ENCODE measurements at regions not wholly inside any gene's neighbourhood (a gene's known extent, or its start where the extent isn't known, plus 50 kb on each side); places are given as distances from the start of the nearest gene placed in this dataset.
"Not testable (repeated sequence)": the region's sequence is repeated elsewhere in the genome, so short reads cannot be mapped to it uniquely, and the experiment has no call there.

DNA sequence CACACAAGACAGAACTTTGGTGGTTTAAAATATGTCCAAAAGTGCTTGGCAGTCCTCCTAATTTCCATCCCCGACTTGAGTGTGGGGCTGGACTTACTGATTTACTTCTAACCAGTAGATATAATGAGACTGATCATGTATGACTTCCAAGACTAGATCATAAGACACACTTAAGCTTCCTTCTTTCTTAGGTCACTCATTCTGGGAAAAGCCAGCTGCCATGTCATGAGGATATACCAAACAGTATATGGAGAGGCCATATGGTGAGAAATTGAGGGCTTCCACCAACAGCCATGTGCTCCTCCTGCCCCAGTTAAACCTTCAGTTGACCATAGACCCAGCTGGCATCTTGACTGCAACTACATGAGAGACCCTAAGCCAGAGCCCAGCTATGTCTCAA, 282.8 kb upstream of the PROK2 start:
- Mint-ChIP-seq H3K27me3 (peaks cover 10% of the 10 kb centered on the region), H3K9me3 (peaks cover 0 to 16% (median 0%) of the 10 kb centered on the region in 7 donors), H3K36me3 (no peaks in the 10 kb centered on the region), H3K27ac (no peak overlapping the region), H3K4me1 (no peaks in the 10 kb centered on the region), H3K4me3 (no peak overlapping the region)
- ATAC-seq (ENCODE audit: low read depth in 2 of 2) (no peak), DNase-seq (no peak)
- H3K4me3 ChIP-seq (ENCODE audit: low read depth, low read length) = no peak overlapping the region
- no peaks in the 10 kb centered on the region for H3K4me1 ChIP-seq (ENCODE audit: control insufficient read depth, insufficient read depth, low read length, poor library complexity, severe bottlenecking)
- no peaks in the 10 kb centered on the region for H3K27me3 ChIP-seq (ENCODE audit: control insufficient read depth, insufficient read depth, low read length)
- H3K36me3 ChIP-seq (ENCODE audit: control insufficient read depth, insufficient read depth, low read length) = no peaks in the 10 kb centered on the region
- no peaks in the 10 kb centered on the region for H3K9me3 ChIP-seq (ENCODE audit: control insufficient read depth in 2 of 2, low read length in 2 of 2)
- H3K27ac ChIP-seq (ENCODE audit: insufficient read depth, low read length, poor library complexity, severe bottlenecking) = no peak overlapping the region

DNA sequence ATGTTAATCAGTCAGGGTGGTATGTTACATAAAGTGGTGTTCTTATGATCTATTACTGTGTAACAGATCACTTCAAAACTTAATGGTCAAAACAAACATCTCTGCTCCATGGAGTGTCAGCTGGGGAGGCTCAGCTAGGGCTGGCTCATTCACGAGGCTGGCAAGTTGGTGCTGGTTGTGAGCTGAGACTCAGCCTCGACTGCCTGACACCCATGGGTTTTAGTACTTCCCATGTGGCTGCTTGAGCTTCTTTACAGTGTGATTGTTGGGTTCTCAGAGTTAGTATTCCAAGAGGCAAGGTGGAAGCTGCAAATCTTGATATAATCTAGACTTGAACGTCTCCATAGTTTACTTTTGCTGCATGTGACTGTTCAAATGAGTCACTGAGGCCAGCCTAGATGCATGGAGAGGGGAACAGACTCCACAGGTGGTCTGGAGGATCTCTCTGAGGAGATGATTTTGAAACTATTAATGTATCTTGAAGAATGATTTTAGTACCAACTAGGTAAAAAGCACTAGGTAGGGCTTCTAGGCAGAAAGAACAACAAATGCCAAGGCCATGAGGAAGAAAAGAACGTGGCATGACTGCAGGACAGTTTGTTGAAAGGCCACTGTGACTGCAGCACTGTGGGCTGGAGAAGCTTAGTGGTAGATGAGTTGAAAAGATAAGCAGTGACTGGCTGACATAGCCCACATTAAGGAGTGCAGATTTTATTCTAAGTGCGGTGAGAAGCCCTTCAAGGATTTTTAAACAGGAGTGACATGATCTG, 281.1 kb upstream of the PROK2 start:
- Mint-ChIP-seq H3K4me1 (no peaks in the 10 kb centered on the region), H3K27ac (peak overlapping the region in 1 of 3 donors; percentile 32), H3K36me3 (no peaks in the 10 kb centered on the region), H3K4me3 (no peak overlapping the region), H3K9me3 (peaks cover 0 to 20% (median 4%) of the 10 kb centered on the region in 7 donors), H3K27me3 (peaks cover 14% of the 10 kb centered on the region)
- DNase-seq = no peak
- Histone ChIP-seq H3K36me3 (ENCODE audit: control insufficient read depth, insufficient read depth, low read length) (no peaks in the 10 kb centered on the region), H3K4me1 (ENCODE audit: control insufficient read depth, insufficient read depth, low read length, poor library complexity, severe bottlenecking) (no peaks in the 10 kb centered on the region), H3K27me3 (ENCODE audit: control insufficient read depth, insufficient read depth, low read length) (no peaks in the 10 kb centered on the region), H3K4me3 (ENCODE audit: low read depth, low read length) (no peak overlapping the region), H3K27ac (ENCODE audit: insufficient read depth, low read length, poor library complexity, severe bottlenecking) (no peak overlapping the region), H3K9me3 (ENCODE audit: control insufficient read depth in 2 of 2, low read length in 2 of 2) (no peaks in the 10 kb centered on the region)
- ATAC-seq (ENCODE audit: low read depth in 2 of 2) = no peak

DNA sequence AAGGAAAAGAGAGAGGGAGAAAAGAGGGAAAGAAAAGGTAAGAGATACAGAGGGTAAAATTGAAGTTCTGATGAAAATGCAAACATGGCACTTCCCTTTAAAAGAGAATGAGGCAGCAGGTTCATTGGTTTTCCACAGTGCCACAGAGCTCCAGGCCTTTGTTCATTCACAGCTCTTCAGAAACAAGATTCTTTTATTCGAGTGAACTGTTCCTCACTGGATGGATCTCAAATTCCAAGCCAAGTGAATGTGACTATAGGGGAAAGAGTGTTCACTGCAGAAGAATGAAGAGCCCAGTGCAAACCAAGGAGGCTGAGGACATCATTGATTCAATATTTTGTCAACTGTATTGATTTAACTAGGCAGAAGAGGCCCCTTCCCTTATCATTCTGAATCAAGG, 280.3 kb upstream of the PROK2 start:
- H3K27me3 Mint-ChIP-seq = peaks cover 14% of the 10 kb centered on the region
- no peaks in the 10 kb centered on the region for H3K27me3 ChIP-seq (ENCODE audit: control insufficient read depth, insufficient read depth, low read length)
- H3K9me3 Mint-ChIP-seq = peaks cover 0 to 20% (median 4%) of the 10 kb centered on the region in 7 donors
- no peaks in the 10 kb centered on the region for H3K36me3 Mint-ChIP-seq
- ATAC-seq (ENCODE audit: low read depth in 2 of 2) (no peak), DNase-seq (no peak)
- H3K27ac Mint-ChIP-seq = no peak overlapping the region
- no peak overlapping the region for H3K4me3 Mint-ChIP-seq
- H3K9me3 ChIP-seq (ENCODE audit: control insufficient read depth in 2 of 2, low read length in 2 of 2) = no peaks in the 10 kb centered on the region
- H3K27ac ChIP-seq (ENCODE audit: insufficient read depth, low read length, poor library complexity, severe bottlenecking) = no peak overlapping the region
- H3K4me1 ChIP-seq (ENCODE audit: control insufficient read depth, insufficient read depth, low read length, poor library complexity, severe bottlenecking) = no peaks in the 10 kb centered on the region
- no peaks in the 10 kb centered on the region for H3K36me3 ChIP-seq (ENCODE audit: control insufficient read depth, insufficient read depth, low read length)
- no peaks in the 10 kb centered on the region for H3K4me1 Mint-ChIP-seq
- no peak overlapping the region for H3K4me3 ChIP-seq (ENCODE audit: low read depth, low read length)

DNA sequence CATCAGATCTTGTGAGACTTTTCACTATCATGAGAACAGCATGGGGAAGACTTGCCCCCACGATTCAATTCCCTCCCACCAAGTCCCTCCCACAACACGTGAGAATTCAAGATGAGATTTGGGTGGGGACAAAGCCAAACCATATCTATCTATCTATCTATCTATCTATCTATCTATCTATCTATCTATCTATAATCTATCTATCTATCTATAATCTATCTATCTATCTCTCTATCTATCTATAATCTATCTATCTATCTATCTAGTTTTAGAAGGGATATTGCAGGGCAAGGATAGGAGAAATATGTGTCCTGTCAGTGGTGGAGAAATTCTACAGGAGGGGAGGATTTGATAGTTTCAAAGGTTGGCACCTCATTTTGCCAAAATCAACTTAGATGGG, 279.8 kb upstream of the PROK2 start:
- ATAC-seq (ENCODE audit: low read depth in 2 of 2); H3K27ac ChIP-seq (ENCODE audit: insufficient read depth, low read length, poor library complexity, severe bottlenecking); H3K4me1 ChIP-seq (ENCODE audit: control insufficient read depth, insufficient read depth, low read length, poor library complexity, severe bottlenecking); H3K4me3 Mint-ChIP-seq; H3K36me3 Mint-ChIP-seq; DNase-seq; H3K4me3 ChIP-seq (ENCODE audit: low read depth, low read length); H3K27ac Mint-ChIP-seq; H3K9me3 ChIP-seq (ENCODE audit: control insufficient read depth in 2 of 2, low read length in 2 of 2); H3K36me3 ChIP-seq (ENCODE audit: control insufficient read depth, insufficient read depth, low read length); H3K4me1 Mint-ChIP-seq; H3K27me3 ChIP-seq (ENCODE audit: control insufficient read depth, insufficient read depth, low read length): not testable (repeated sequence)
- peaks cover 0 to 20% (median 4%) of the 10 kb centered on the region in 7 donors for H3K9me3 Mint-ChIP-seq
- H3K27me3 Mint-ChIP-seq = peaks cover 17% of the 10 kb centered on the region

GRCh38 chr3:72062017-72062416, 277.1 kb upstream of the PROK2 start:
- Mint-ChIP-seq H3K9me3 (peaks cover 0 to 20% (median 4%) of the 10 kb centered on the region in 7 donors), H3K27me3 (peaks cover 9% of the 10 kb centered on the region), H3K4me3 (no peak overlapping the region), H3K4me1 (no peaks in the 10 kb centered on the region), H3K27ac (no peak overlapping the region), H3K36me3 (no peaks in the 10 kb centered on the region)
- no peak for ATAC-seq (ENCODE audit: low read depth in 2 of 2)
- Histone ChIP-seq H3K27me3 (ENCODE audit: control insufficient read depth, insufficient read depth, low read length) (no peaks in the 10 kb centered on the region), H3K4me1 (ENCODE audit: control insufficient read depth, insufficient read depth, low read length, poor library complexity, severe bottlenecking) (no peaks in the 10 kb centered on the region), H3K4me3 (ENCODE audit: low read depth, low read length) (no peak overlapping the region), H3K27ac (ENCODE audit: insufficient read depth, low read length, poor library complexity, severe bottlenecking) (no peak overlapping the region), H3K9me3 (ENCODE audit: control insufficient read depth in 2 of 2, low read length in 2 of 2) (no peaks in the 10 kb centered on the region), H3K36me3 (ENCODE audit: control insufficient read depth, insufficient read depth, low read length) (no peaks in the 10 kb centered on the region)
- no peak for DNase-seq

DNA sequence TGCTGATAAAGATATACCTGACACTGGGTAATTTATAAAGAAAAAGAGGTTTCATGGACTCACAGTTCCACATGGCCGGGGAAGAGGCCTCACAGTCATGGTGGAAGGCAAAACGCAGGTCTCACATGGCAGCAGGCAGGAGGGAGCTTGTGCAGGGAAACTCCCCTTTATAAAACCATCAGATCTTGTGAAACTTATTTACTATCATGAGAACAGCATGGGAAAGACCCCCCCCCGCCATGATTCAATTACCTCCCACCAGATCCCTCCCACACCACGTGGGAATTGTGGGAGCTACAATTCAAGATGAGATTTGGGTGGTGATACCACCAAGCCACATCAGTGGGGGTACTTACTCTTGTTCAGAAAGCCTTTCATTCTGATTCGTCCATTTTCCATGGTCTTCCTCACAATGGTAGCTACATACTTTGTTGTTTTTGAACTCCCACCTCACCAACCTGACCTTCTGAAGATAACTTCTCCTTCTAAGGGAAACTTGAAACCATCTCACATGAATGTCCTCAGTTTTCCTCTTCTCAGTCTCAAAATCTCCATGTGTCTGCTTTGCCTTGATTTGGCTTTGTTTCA, 275.6 kb upstream of the PROK2 start:
- Histone ChIP-seq H3K4me1 (ENCODE audit: control insufficient read depth, insufficient read depth, low read length, poor library complexity, severe bottlenecking) (no peaks in the 10 kb centered on the region), H3K4me3 (ENCODE audit: low read depth, low read length) (no peak overlapping the region), H3K36me3 (ENCODE audit: control insufficient read depth, insufficient read depth, low read length) (no peaks in the 10 kb centered on the region), H3K27me3 (ENCODE audit: control insufficient read depth, insufficient read depth, low read length) (no peaks in the 10 kb centered on the region), H3K27ac (ENCODE audit: insufficient read depth, low read length, poor library complexity, severe bottlenecking) (no peak overlapping the region), H3K9me3 (ENCODE audit: control insufficient read depth in 2 of 2, low read length in 2 of 2) (no peaks in the 10 kb centered on the region)
- Mint-ChIP-seq H3K4me3 (no peak overlapping the region), H3K4me1 (no peaks in the 10 kb centered on the region), H3K36me3 (no peaks in the 10 kb centered on the region), H3K27ac (no peak overlapping the region), H3K9me3 (peaks cover 0 to 20% (median 4%) of the 10 kb centered on the region in 7 donors), H3K27me3 (peaks cover 9% of the 10 kb centered on the region)
- ATAC-seq (ENCODE audit: low read depth in 2 of 2) (no peak), DNase-seq (no peak)

GRCh38 chr3:72058493-72059081, 273.6 kb upstream of the PROK2 start:
- Mint-ChIP-seq H3K4me1 (no peaks in the 10 kb centered on the region), H3K27ac (no peak overlapping the region), H3K4me3 (no peak overlapping the region), H3K27me3 (peaks cover 9% of the 10 kb centered on the region), H3K36me3 (no peaks in the 10 kb centered on the region), H3K9me3 (peaks cover 0 to 13% (median 4%) of the 10 kb centered on the region in 7 donors)
- Histone ChIP-seq H3K9me3 (ENCODE audit: control insufficient read depth in 2 of 2, low read length in 2 of 2) (no peaks in the 10 kb centered on the region), H3K4me3 (ENCODE audit: low read depth, low read length) (no peak overlapping the region), H3K4me1 (ENCODE audit: control insufficient read depth, insufficient read depth, low read length, poor library complexity, severe bottlenecking) (no peaks in the 10 kb centered on the region), H3K27me3 (ENCODE audit: control insufficient read depth, insufficient read depth, low read length) (no peaks in the 10 kb centered on the region), H3K27ac (ENCODE audit: insufficient read depth, low read length, poor library complexity, severe bottlenecking) (no peak overlapping the region), H3K36me3 (ENCODE audit: control insufficient read depth, insufficient read depth, low read length) (no peaks in the 10 kb centered on the region)
- ATAC-seq (ENCODE audit: low read depth in 2 of 2) (no peak), DNase-seq (no peak)

DNA sequence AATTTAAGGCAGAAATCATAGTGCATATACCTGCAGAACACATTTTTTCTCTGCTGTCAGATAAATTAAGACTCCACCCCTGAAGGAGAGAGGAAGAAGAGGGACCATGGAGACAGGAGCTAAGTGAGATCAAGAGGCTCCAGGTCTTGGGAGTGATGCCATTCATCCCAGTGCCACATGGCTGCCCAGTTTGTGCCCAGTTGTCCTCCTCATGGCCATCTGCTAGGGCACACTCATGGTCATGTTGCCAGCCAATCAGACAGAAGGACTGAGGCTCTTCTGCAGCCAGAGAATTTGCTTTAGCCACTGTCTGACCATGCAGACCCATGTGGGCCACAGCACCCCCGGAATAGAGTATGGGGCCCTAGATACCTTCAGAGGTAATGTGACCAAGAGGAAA, 270.5 kb upstream of the PROK2 start:
- no peak overlapping the region for H3K27ac Mint-ChIP-seq
- H3K4me1 ChIP-seq (ENCODE audit: control insufficient read depth, insufficient read depth, low read length, poor library complexity, severe bottlenecking) = no peaks in the 10 kb centered on the region
- peaks cover 5% of the 10 kb centered on the region for H3K27me3 Mint-ChIP-seq
- no peaks in the 10 kb centered on the region for H3K9me3 ChIP-seq (ENCODE audit: control insufficient read depth in 2 of 2, low read length in 2 of 2)
- no peak overlapping the region for H3K4me3 Mint-ChIP-seq
- H3K27me3 ChIP-seq (ENCODE audit: control insufficient read depth, insufficient read depth, low read length) = no peaks in the 10 kb centered on the region
- H3K36me3 Mint-ChIP-seq = no peaks in the 10 kb centered on the region
- H3K4me3 ChIP-seq (ENCODE audit: low read depth, low read length) = no peak overlapping the region
- no peak overlapping the region for H3K27ac ChIP-seq (ENCODE audit: insufficient read depth, low read length, poor library complexity, severe bottlenecking)
- H3K4me1 Mint-ChIP-seq = no peaks in the 10 kb centered on the region
- DNase-seq = no peak
- H3K36me3 ChIP-seq (ENCODE audit: control insufficient read depth, insufficient read depth, low read length) = no peaks in the 10 kb centered on the region
- no peaks in the 10 kb centered on the region for H3K9me3 Mint-ChIP-seq
- ATAC-seq (ENCODE audit: low read depth in 2 of 2) = no peak
